ENCODE measurements at regions not wholly inside any gene's neighbourhood (a gene's known extent, or its start where the extent isn't known, plus 50 kb on each side); places are given as distances from the start of the nearest gene placed in this dataset.

DNA sequence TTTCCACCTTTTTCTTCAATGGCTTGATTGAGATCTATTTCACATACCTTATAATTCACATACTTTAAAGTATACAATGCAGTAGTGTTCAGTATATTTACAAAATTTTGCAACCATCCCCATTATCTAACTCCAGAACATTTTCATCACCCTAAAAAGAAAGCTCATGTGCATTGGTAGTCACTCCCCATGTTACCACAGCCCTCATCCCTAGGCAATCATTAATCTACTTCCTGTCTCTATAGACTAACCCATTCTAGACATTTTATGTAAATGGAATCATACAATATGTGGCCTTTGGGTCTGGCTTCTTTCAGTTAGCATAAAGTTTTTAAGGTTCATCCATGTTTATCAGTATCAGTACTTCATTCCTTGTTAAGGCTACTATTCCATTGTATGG lies 214.2 kb downstream of the WDR11 start:
- Histone ChIP-seq H3K27me3 (replicated peaks in 1 of 4; ENCODE audit: control extremely low read depth in 1 of 4, control insufficient read depth in 3 of 4, insufficient read depth in 4 of 4, low read length in 3 of 4) (peaks cover 0 to 2% (median 0%) of the 10 kb centered on the region in 4 experiments), H3K4me2 (replicated peaks; ENCODE audit: low read depth, low read length, poor library complexity, severe bottlenecking) (no peak overlapping the region), H4K20me1 (ENCODE audit: control insufficient read depth, insufficient read depth, low read length, poor library complexity, severe bottlenecking) (no peaks in the 10 kb centered on the region), H3K27ac (ENCODE audit: low read length in 2 of 2) (no peak overlapping the region), H3K79me2 (ENCODE audit: control insufficient read depth, insufficient read depth, low read length) (no peaks in the 10 kb centered on the region), H3K4me1 (ENCODE audit: control insufficient read depth in 2 of 2, insufficient read depth in 2 of 2, low read length in 2 of 2) (no peaks in the 10 kb centered on the region), H3K4me3 (ENCODE audit: control extremely low read depth in 1 of 5, extremely low read depth in 1 of 5, insufficient read depth in 1 of 5, low read depth in 2 of 5, low read length in 4 of 5) (no peak overlapping the region), H2AFZ (ENCODE audit: insufficient read depth, low read depth, low read length, poor library complexity, severe bottlenecking) (no peak overlapping the region), H3K36me3 (replicated peaks in 1 of 2; ENCODE audit: control extremely low read depth in 1 of 2, control insufficient read depth in 1 of 2, extremely low read depth in 1 of 2, insufficient read depth in 2 of 2, low read length in 1 of 2) (no peaks in the 10 kb centered on the region), H3K9ac (ENCODE audit: low read length) (no peak overlapping the region), H3K9me3 (ENCODE audit: control extremely low read depth in 1 of 3, control insufficient read depth in 2 of 3, insufficient read depth in 1 of 3, low read length in 2 of 3) (peaks cover 0 to 6% (median 0%) of the 10 kb centered on the region in 3 donors)
- DNase-seq (no peak), ATAC-seq (ENCODE audit: low read depth) (no peak)
- Mint-ChIP-seq H3K27ac (no peak overlapping the region), H3K9me3 (ENCODE audit: insufficient read depth) (peaks cover 3% of the 10 kb centered on the region), H3K4me1 (no peaks in the 10 kb centered on the region), H3K27me3 (peaks cover 3% of the 10 kb centered on the region), H3K4me3 (no peak overlapping the region)
- CTCF ChIA-PET = no interaction called here
- intact Hi-C loops (cut with micrococcal nuclease) = no loop called here
- POLR2A ChIA-PET = no interaction called here
- no peak for TF ChIP-seq EZH2 (IDR thresholded peaks at IDR 0.05; ENCODE audit: borderline replicate concordance, insufficient read depth, low read depth, low read length, poor library complexity, severe bottlenecking)
- TF ChIP-seq, protein P1, sequence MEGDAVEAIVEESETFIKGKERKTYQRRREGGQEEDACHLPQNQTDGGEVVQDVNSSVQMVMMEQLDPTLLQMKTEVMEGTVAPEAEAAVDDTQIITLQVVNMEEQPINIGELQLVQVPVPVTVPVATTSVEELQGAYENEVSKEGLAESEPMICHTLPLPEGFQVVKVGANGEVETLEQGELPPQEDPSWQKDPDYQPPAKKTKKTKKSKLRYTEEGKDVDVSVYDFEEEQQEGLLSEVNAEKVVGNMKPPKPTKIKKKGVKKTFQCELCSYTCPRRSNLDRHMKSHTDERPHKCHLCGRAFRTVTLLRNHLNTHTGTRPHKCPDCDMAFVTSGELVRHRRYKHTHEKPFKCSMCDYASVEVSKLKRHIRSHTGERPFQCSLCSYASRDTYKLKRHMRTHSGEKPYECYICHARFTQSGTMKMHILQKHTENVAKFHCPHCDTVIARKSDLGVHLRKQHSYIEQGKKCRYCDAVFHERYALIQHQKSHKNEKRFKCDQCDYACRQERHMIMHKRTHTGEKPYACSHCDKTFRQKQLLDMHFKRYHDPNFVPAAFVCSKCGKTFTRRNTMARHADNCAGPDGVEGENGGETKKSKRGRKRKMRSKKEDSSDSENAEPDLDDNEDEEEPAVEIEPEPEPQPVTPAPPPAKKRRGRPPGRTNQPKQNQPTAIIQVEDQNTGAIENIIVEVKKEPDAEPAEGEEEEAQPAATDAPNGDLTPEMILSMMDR (IDR thresholded peaks at IDR 0.05) = no peak

DNA sequence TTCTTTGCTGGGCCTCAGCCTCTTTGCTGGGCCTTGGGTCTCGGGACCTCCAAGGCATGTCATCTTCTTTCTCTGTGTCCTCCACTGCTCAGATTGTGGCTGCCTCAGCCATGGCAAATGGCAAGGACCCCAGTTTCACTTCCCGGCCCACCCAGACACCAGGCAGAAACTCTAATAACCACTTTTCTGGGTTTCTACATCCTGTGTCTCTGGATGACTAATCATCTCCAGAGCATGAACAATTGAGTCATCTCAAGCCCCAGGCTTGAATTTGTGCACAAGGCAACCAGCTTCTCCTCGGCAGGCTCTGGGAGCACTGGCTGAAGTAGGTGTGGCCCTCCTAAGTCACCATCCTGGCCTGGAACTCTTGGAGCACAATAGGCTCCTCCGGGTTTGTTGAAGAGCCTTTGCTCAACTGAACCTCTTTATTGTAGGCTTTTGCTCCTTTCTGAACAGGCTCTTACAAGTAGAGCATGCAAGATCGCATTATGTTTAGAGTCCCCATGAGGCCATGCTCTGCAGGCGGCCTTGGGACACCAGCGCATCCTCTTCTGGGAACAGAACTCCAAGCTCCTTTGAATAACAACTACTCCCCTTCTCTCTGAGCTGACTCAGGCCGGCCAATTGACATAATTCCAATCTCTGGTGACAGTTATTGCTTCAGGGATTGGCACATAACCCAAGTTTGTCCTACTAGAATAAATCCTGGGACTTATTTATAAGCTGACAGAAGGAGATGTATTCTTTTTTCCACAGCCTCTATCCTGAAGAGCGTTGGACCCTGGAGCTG lies 218.1 kb downstream of the WDR11 start:
- H3K4me3 Mint-ChIP-seq = no peak overlapping the region
- Histone ChIP-seq H3K9me3 (ENCODE audit: control extremely low read depth in 1 of 3, control insufficient read depth in 2 of 3, insufficient read depth in 1 of 3, low read length in 2 of 3) (peaks cover 0 to 6% (median 0%) of the 10 kb centered on the region in 3 donors), H3K4me3 (ENCODE audit: control extremely low read depth in 1 of 5, extremely low read depth in 1 of 5, insufficient read depth in 1 of 5, low read depth in 2 of 5, low read length in 4 of 5) (no peak overlapping the region), H4K20me1 (ENCODE audit: control insufficient read depth, insufficient read depth, low read length, poor library complexity, severe bottlenecking) (no peaks in the 10 kb centered on the region), H3K9ac (ENCODE audit: low read length) (no peak overlapping the region), H3K79me2 (ENCODE audit: control insufficient read depth, insufficient read depth, low read length) (no peaks in the 10 kb centered on the region), H3K27ac (ENCODE audit: low read length in 2 of 2) (no peak overlapping the region), H3K27me3 (replicated peaks in 1 of 4; ENCODE audit: control extremely low read depth in 1 of 4, control insufficient read depth in 3 of 4, insufficient read depth in 4 of 4, low read length in 3 of 4) (peaks cover 0 to 2% (median 0%) of the 10 kb centered on the region in 4 experiments), H2AFZ (ENCODE audit: insufficient read depth, low read depth, low read length, poor library complexity, severe bottlenecking) (no peak overlapping the region), H3K36me3 (replicated peaks in 1 of 2; ENCODE audit: control extremely low read depth in 1 of 2, control insufficient read depth in 1 of 2, extremely low read depth in 1 of 2, insufficient read depth in 2 of 2, low read length in 1 of 2) (no peaks in the 10 kb centered on the region), H3K4me1 (ENCODE audit: control insufficient read depth in 2 of 2, insufficient read depth in 2 of 2, low read length in 2 of 2) (no peaks in the 10 kb centered on the region), H3K4me2 (replicated peaks; ENCODE audit: low read depth, low read length, poor library complexity, severe bottlenecking) (no peak overlapping the region)
- DNase-seq (no peak), ATAC-seq (ENCODE audit: low read depth) (no peak)
- H3K27me3 Mint-ChIP-seq = peaks cover 3% of the 10 kb centered on the region
- 81% methylated on average over 7 of the region's 9 CpGs for WGBS (ENCODE audit: insufficient coverage)
- H3K4me1 Mint-ChIP-seq = no peaks in the 10 kb centered on the region
- intact Hi-C loops (cut with micrococcal nuclease) = no loop called here
- ChIA-PET POLR2A (no interaction called here), CTCF (no interaction called here)
- TF ChIP-seq, protein P1 (IDR thresholded peaks at IDR 0.05) = no peak
- no peak for TF ChIP-seq EZH2 (IDR thresholded peaks at IDR 0.05; ENCODE audit: borderline replicate concordance, insufficient read depth, low read depth, low read length, poor library complexity, severe bottlenecking)
- peaks cover 3% of the 10 kb centered on the region for H3K9me3 Mint-ChIP-seq (ENCODE audit: insufficient read depth)
- no peak overlapping the region for H3K27ac Mint-ChIP-seq

All from B cell (primary cell).